HepG2 (cell line): ENCODE measurements at regions not wholly inside any gene's neighbourhood (a gene's known extent, or its start where the extent isn't known, plus 50 kb on each side); places are given as distances from the start of the nearest gene placed in this dataset.

Experiments
- EHMT2 ChIP-seq: fragments of 200-600 bp; sonication (generic); IDR thresholded peaks from 2 replicates; pipeline ENCODE4 v1.7.0; 2017; ENCODE audit warnings: antibody characterized with exemption, low read depth, low read length, borderline replicate concordance
- GRHL1 ChIP-seq: sonication (generic); formaldehyde crosslinking; conservative IDR thresholded peaks from 2 replicates; pipeline ENCODE4 v1.8.0; 2022; ENCODE audit warnings: missing genetic modification reagents
- MED1 ChIP-seq: sonication (generic); formaldehyde crosslinking; IDR thresholded peaks from 2 replicates; pipeline ENCODE4 v1.4.0; 2020; ENCODE audit warnings: missing genetic modification reagents
- RORA ChIP-seq: sonication (generic); formaldehyde crosslinking; IDR thresholded peaks from 2 replicates; pipeline ENCODE4 v1.5.0; 2020; ENCODE audit warnings: mild to moderate bottlenecking, missing genetic modification reagents, moderate library complexity
- SNAPC2 ChIP-seq: sonication (generic); formaldehyde crosslinking; IDR thresholded peaks from 2 replicates; pipeline ENCODE4 v1.8.1; 2022; ENCODE audit warnings: mild to moderate bottlenecking, missing genetic modification reagents
- TARDBP ChIP-seq: sonication (generic); formaldehyde crosslinking; IDR thresholded peaks from 2 replicates; pipeline ENCODE4 v1.8.0; 2022; ENCODE audit warnings: mild to moderate bottlenecking, missing genetic modification reagents
- ZNF282 ChIP-seq: fragments of 450-650 bp; IDR thresholded peaks from 2 replicates; pipeline ENCODE4 v1.6.1; 2018; ENCODE audit not compliant: partially characterized antibody
- ZNF644 ChIP-seq: IDR thresholded peaks from 2 replicates; pipeline ENCODE4 v1.6.1; 2016; ENCODE audit warnings: low read depth
- ZNF749 ChIP-seq: sonication (generic); formaldehyde crosslinking; IDR thresholded peaks from 2 replicates; pipeline ENCODE4 v1.8.0; 2022; ENCODE audit warnings: mild to moderate bottlenecking, missing genetic modification reagents, moderate library complexity, borderline replicate concordance
- ZNF792 ChIP-seq: IDR thresholded peaks from 2 replicates; pipeline ENCODE4 v1.6.1; 2016
- TF ChIP-seq, protein P1 (sequence below): sonication (generic); formaldehyde crosslinking; IDR thresholded peaks from one replicate; pipeline ENCODE4 v1.5.1; 2020; ENCODE audit warnings: mild to moderate bottlenecking, missing genetic modification reagents; ENCODE audit errors: not compliant biosample characterization
- TF ChIP-seq, protein P2 (sequence below): sonication (generic); IDR thresholded peaks from 2 replicates; pipeline ENCODE4 v1.6.1; 2016; ENCODE audit warnings: low read depth, borderline replicate concordance
- TF ChIP-seq, protein P3 (sequence below): sonication (generic); formaldehyde crosslinking; IDR thresholded peaks from 2 replicates; pipeline ENCODE4 v1.4.0; 2020; ENCODE audit warnings: missing genetic modification reagents

GRCh38 chr5:91937121-91937520 lies 554.0 kb upstream of the ARRDC3 start (continued):
- TF ChIP-seq, protein P1, sequence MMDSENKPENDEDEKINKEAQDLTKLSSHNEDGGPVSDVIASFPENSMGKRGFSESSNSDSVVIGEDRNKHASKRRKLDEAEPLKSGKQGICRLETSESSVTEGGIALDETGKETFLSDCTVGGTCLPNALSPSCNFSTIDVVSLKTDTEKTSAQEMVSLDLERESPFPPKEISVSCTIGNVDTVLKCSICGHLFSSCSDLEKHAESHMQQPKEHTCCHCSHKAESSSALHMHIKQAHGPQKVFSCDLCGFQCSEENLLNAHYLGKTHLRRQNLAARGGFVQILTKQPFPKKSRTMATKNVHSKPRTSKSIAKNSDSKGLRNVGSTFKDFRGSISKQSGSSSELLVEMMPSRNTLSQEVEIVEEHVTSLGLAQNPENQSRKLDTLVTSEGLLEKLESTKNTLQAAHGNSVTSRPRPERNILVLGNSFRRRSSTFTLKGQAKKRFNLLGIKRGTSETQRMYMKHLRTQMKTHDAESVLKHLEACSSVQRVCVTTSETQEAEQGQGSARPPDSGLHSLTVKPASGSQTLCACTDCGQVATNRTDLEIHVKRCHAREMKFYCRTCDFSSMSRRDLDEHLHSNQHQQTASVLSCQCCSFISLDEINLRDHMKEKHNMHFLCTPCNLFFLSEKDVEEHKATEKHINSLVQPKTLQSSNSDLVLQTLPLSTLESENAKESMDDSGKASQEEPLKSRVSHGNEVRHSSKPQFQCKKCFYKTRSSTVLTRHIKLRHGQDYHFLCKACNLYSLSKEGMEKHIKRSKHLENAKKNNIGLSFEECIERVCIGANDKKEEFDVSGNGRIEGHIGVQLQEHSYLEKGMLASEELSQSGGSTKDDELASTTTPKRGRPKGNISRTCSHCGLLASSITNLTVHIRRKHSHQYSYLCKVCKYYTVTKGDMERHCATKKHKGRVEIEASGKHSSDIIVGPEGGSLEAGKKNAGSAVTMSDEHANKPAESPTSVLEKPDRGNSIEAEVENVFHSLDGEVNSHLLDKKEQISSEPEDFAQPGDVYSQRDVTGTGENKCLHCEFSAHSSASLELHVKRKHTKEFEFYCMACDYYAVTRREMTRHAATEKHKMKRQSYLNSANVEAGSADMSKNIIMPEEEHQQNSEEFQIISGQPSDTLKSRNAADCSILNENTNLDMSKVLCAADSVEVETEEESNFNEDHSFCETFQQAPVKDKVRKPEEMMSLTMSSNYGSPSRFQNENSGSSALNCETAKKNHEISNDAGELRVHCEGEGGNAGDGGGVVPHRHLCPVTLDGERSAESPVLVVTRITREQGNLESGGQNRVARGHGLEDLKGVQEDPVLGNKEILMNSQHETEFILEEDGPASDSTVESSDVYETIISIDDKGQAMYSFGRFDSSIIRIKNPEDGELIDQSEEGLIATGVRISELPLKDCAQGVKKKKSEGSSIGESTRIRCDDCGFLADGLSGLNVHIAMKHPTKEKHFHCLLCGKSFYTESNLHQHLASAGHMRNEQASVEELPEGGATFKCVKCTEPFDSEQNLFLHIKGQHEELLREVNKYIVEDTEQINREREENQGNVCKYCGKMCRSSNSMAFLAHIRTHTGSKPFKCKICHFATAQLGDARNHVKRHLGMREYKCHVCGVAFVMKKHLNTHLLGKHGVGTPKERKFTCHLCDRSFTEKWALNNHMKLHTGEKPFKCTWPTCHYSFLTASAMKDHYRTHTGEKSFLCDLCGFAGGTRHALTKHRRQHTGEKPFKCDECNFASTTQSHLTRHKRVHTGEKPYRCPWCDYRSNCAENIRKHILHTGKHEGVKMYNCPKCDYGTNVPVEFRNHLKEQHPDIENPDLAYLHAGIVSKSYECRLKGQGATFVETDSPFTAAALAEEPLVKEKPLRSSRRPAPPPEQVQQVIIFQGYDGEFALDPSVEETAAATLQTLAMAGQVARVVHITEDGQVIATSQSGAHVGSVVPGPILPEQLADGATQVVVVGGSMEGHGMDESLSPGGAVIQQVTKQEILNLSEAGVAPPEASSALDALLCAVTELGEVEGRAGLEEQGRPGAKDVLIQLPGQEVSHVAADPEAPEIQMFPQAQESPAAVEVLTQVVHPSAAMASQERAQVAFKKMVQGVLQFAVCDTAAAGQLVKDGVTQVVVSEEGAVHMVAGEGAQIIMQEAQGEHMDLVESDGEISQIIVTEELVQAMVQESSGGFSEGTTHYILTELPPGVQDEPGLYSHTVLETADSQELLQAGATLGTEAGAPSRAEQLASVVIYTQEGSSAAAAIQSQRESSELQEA (CRISPR knock-in tag), result no peak
- TF ChIP-seq ZNF792 (CRISPR knock-in tag) (no peak), SNAPC2 (CRISPR knock-in tag) (no peak), GRHL1 (CRISPR knock-in tag) (no peak), ZNF282 (no peak), MED1 (CRISPR knock-in tag) (no peak), RORA (CRISPR knock-in tag) (no peak), TARDBP (CRISPR knock-in tag) (no peak), ZNF749 (CRISPR knock-in tag) (no peak), ZNF644 (CRISPR knock-in tag) (no peak), EHMT2 (no peak)
- TF ChIP-seq, protein P2, sequence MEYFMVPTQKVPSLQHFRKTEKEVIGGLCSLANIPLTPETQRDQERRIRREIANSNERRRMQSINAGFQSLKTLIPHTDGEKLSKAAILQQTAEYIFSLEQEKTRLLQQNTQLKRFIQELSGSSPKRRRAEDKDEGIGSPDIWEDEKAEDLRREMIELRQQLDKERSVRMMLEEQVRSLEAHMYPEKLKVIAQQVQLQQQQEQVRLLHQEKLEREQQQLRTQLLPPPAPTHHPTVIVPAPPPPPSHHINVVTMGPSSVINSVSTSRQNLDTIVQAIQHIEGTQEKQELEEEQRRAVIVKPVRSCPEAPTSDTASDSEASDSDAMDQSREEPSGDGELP, result no peak
- TF ChIP-seq, protein P3, sequence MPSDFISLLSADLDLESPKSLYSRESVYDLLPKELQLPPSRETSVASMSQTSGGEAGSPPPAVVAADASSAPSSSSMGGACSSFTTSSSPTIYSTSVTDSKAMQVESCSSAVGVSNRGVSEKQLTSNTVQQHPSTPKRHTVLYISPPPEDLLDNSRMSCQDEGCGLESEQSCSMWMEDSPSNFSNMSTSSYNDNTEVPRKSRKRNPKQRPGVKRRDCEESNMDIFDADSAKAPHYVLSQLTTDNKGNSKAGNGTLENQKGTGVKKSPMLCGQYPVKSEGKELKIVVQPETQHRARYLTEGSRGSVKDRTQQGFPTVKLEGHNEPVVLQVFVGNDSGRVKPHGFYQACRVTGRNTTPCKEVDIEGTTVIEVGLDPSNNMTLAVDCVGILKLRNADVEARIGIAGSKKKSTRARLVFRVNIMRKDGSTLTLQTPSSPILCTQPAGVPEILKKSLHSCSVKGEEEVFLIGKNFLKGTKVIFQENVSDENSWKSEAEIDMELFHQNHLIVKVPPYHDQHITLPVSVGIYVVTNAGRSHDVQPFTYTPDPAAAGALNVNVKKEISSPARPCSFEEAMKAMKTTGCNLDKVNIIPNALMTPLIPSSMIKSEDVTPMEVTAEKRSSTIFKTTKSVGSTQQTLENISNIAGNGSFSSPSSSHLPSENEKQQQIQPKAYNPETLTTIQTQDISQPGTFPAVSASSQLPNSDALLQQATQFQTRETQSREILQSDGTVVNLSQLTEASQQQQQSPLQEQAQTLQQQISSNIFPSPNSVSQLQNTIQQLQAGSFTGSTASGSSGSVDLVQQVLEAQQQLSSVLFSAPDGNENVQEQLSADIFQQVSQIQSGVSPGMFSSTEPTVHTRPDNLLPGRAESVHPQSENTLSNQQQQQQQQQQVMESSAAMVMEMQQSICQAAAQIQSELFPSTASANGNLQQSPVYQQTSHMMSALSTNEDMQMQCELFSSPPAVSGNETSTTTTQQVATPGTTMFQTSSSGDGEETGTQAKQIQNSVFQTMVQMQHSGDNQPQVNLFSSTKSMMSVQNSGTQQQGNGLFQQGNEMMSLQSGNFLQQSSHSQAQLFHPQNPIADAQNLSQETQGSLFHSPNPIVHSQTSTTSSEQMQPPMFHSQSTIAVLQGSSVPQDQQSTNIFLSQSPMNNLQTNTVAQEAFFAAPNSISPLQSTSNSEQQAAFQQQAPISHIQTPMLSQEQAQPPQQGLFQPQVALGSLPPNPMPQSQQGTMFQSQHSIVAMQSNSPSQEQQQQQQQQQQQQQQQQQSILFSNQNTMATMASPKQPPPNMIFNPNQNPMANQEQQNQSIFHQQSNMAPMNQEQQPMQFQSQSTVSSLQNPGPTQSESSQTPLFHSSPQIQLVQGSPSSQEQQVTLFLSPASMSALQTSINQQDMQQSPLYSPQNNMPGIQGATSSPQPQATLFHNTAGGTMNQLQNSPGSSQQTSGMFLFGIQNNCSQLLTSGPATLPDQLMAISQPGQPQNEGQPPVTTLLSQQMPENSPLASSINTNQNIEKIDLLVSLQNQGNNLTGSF (CRISPR knock-in tag), result no peak
